Liver (tissue), 3 donors: ENCODE measurements at regions not wholly inside any gene's neighbourhood (a gene's known extent, or its start where the extent isn't known, plus 50 kb on each side); places are given as distances from the start of the nearest gene placed in this dataset.

Source experiments
- CTCF ChIP-seq: fragments of 150-350 bp; IDR thresholded peaks from 2 replicates; pipeline ENCODE4 v1.5.1; 2017; ENCODE audit warnings: improper control_type of control experiment, low read depth, low read length; ENCODE audit not compliant: missing input control
- MAX ChIP-seq: IDR thresholded peaks from 2 replicates; pipeline ENCODE4 v1.6.1; 2016; ENCODE audit warnings: antibody characterized with exemption
- NR2F2 ChIP-seq: IDR thresholded peaks from 2 replicates; pipeline ENCODE4 v1.6.1; 2016; ENCODE audit warnings: antibody characterized with exemption
- TAF1 ChIP-seq: conservative IDR thresholded peaks from 2 replicates; pipeline ENCODE4 v1.6.1; 2016; ENCODE audit warnings: antibody characterized with exemption, mild to moderate bottlenecking
- YY1 ChIP-seq: IDR thresholded peaks from 2 replicates; pipeline ENCODE4 v1.6.1; 2016; ENCODE audit warnings: antibody characterized with exemption, mild to moderate bottlenecking
- donor health status: healthy.
- donor health status: healthy.

- TF ChIP-seq NR2F2: no peak
- TF ChIP-seq CTCF: no peak
- TF ChIP-seq TAF1: no peak
- no peak for TF ChIP-seq YY1
- TF ChIP-seq MAX: no peak
Observed at GRCh38 chr5:20611620-20612019, 623.6 kb upstream of the CDH18 start.
